Prostate gland (tissue), 2 donors: ENCODE measurements at regions not wholly inside any gene's neighbourhood (a gene's known extent, or its start where the extent isn't known, plus 50 kb on each side); places are given as distances from the start of the nearest gene placed in this dataset.

Experiments
- DNase-seq: peaks from one replicate; pipeline ENCODE4 v3.0.0-alpha.2; 2019; ENCODE audit warnings: low spot score
- H3K27ac ChIP-seq, 2 donors: fragments of 200-600 bp; sonication (generic); 2 replicates each; pipeline ENCODE4 v1.5.1; 2017 to 2019
- H3K27me3 ChIP-seq: fragments of 200-600 bp; sonication (generic); replicated peaks from 2 replicates; pipeline ENCODE4 v1.5.1; 2019; ENCODE audit not compliant: insufficient read depth
- H3K36me3 ChIP-seq, 2 donors: fragments of 200-600 bp; sonication (generic); 1 replicate in 1 of 2; 2 replicates in 1 of 2; pipeline versions ENCODE4 v1.5.1 to v1.8.1; 2017 to 2019
- H3K4me1 ChIP-seq: fragments of 200-600 bp; sonication (generic); replicated peaks from 2 replicates; pipeline ENCODE4 v1.5.1; 2019
- H3K4me3 ChIP-seq, 2 donors: fragments of 200-600 bp; sonication (generic); 2 replicates each; pipeline ENCODE4 v1.5.1; 2017 to 2019
- H3K9me3 ChIP-seq: fragments of 200-600 bp; sonication (generic); 2 replicates; pipeline ENCODE4 v1.5.1; 2017
- POLR2A ChIP-seq: fragments of 450-650 bp; IDR thresholded peaks from one replicate; pipeline ENCODE4 v1.6.1; 2016; ENCODE audit warnings: antibody characterized with exemption, mild to moderate bottlenecking
- POLR2AphosphoS5 ChIP-seq: sonication (generic); formaldehyde crosslinking; IDR thresholded peaks from one replicate; pipeline ENCODE4 v1.6.1; 2017; ENCODE audit warnings: antibody characterized with exemption
- WGBS: methylation state at CpG from one replicate; pipeline ENCODE4 v1.1.5; 2018; 5-methylcytosine and 5-hydroxymethylcytosine counted together
- intact Hi-C: fragments of 100-400 bp; cut with DNase I; formaldehyde crosslinking; loops from one replicate; pipeline ENCODE4 v1.14.2; 2022
- TF ChIP-seq, protein P1 (sequence below), 4 experiments: fragments of 200-600 bp in 2 of 4; fragments of 450-650 bp in 2 of 4; sonication (generic) in 2 of 4; IDR thresholded peaks; 1 replicate in 3 of 4; 2 replicates in 1 of 4; pipeline ENCODE4 v1.5.1; 2016 to 2019; ENCODE audit warnings: antibody characterized with exemption in 4 of 4, mild to moderate bottlenecking in 2 of 4, moderate library complexity in 2 of 4

DNA sequence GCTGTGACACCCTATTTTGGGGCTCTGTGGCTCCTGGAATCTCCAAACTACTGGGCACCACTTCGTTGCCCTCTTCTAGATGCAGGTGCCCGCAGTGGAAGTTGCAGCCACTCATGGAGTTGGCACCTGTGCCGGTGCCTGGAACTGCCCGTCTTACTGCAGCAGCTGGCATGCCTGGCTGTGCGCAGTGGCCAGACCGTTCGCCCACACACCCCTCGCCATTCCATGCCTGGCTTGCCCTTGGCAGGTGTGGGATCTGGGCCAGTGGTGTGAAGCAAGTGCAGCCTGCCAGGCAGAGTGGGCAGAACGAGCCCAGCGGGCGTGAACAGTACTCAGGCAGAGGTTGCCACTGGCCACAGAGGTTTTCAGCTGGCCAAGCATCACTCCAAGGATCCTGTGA, 1286.7 kb downstream of the ROBO1 start:
- Histone ChIP-seq H3K27ac (no peak overlapping the region), H3K9me3 (no peaks in the 10 kb centered on the region), H3K27me3 (no peaks in the 10 kb centered on the region), H3K4me3 (no peak overlapping the region), H3K36me3 (no peaks in the 10 kb centered on the region), H3K4me1 (no peaks in the 10 kb centered on the region)
- 77% methylated on average over 11 of the region's 11 CpGs for WGBS
- TF ChIP-seq, protein P1, sequence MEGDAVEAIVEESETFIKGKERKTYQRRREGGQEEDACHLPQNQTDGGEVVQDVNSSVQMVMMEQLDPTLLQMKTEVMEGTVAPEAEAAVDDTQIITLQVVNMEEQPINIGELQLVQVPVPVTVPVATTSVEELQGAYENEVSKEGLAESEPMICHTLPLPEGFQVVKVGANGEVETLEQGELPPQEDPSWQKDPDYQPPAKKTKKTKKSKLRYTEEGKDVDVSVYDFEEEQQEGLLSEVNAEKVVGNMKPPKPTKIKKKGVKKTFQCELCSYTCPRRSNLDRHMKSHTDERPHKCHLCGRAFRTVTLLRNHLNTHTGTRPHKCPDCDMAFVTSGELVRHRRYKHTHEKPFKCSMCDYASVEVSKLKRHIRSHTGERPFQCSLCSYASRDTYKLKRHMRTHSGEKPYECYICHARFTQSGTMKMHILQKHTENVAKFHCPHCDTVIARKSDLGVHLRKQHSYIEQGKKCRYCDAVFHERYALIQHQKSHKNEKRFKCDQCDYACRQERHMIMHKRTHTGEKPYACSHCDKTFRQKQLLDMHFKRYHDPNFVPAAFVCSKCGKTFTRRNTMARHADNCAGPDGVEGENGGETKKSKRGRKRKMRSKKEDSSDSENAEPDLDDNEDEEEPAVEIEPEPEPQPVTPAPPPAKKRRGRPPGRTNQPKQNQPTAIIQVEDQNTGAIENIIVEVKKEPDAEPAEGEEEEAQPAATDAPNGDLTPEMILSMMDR (IDR thresholded peaks at IDR 0.05): no peak
- TF ChIP-seq POLR2A: no peak
- TF ChIP-seq POLR2AphosphoS5: no peak
- intact Hi-C loops: no loop called here
- DNase-seq: no peak

DNA sequence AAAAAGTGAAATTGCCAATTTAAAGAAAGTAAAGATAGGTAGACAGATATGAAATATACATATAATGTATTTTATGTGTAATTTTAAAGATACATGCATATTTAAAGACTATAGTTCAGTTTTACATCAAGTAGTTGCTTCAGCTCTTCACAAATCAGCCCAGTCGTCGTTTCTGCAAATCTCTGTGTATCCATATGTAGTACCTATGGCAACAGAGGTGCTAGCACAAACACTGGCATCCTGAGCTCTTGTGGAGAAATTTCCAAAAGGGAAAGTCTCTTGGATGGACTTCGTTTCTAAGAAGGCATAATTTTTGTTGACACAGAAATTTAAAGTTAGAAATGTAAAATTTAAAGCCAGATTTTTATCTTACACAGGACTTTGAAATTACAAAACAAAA, 1284.7 kb downstream of the ROBO1 start:
- 57% methylated on average over 3 of the region's 3 CpGs for WGBS
- H3K9me3 ChIP-seq: no peaks in the 10 kb centered on the region
- DNase-seq: no peak

DNA sequence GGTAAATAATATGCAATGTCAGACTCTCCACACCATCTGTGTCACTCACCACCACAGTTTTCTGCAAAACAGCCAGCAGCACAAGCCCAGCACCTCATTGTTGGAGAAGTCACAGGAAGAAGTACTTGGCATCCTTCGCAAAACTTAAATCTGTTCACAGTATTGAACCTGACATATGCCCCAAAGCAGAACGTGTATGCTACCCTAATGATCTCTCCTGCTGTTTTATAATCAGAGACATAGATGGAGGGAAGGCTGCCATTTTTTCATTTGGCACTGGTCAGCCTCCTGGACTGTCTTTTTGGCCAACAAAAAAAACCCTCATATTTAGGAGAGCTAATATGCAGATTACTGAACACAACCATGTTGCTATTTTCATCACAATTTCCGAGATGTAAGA, 1272.9 kb downstream of the ROBO1 start:
- Histone ChIP-seq H3K36me3 (no peaks in the 10 kb centered on the region), H3K9me3 (no peaks in the 10 kb centered on the region), H3K4me1 (no peaks in the 10 kb centered on the region), H3K27ac (no peak overlapping the region), H3K27me3 (no peaks in the 10 kb centered on the region), H3K4me3 (no peak overlapping the region)
- TF ChIP-seq POLR2AphosphoS5: no peak
- TF ChIP-seq, protein P1 (IDR thresholded peaks at IDR 0.05): no peak
- TF ChIP-seq POLR2A: no peak
- intact Hi-C loops: no loop called here
- DNase-seq: no peak
- WGBS: 89% methylated on average over 3 of the region's 3 CpGs

More for the DNA sequence above, 1284.7 kb downstream of the ROBO1 start:
- no peaks in the 10 kb centered on the region for H3K27me3 ChIP-seq
- no peak overlapping the region for H3K4me3 ChIP-seq
- H3K4me1 ChIP-seq: no peaks in the 10 kb centered on the region
- TF ChIP-seq POLR2A: no peak
- TF ChIP-seq, protein P1 (IDR thresholded peaks at IDR 0.05): no peak
- TF ChIP-seq POLR2AphosphoS5: no peak
- no peaks in the 10 kb centered on the region for H3K36me3 ChIP-seq
- intact Hi-C loops: no loop called here
- no peak overlapping the region for H3K27ac ChIP-seq

DNA sequence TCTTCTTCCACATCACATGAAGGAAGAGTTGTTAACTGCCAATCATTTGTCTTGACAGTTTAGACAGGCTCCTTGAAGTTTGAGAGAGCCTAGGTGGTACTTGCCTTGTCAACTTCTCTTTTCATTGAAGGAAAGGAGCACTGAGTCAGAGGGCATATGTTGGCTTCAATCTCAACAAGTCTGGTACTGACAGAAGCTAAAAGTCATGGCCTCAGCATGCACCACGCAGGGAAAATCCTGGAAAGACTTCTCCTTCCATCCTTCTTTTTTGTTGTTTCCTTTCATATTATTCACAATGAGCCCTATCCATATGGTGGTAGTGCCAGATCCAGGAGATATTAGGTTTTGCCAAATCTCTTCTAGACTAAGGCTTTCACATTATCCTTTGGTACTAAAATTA, 1272.5 kb downstream of the ROBO1 start:
- Histone ChIP-seq H3K27ac (no peak overlapping the region), H3K4me3 (no peak overlapping the region), H3K36me3 (no peaks in the 10 kb centered on the region), H3K27me3 (no peaks in the 10 kb centered on the region), H3K4me1 (no peaks in the 10 kb centered on the region), H3K9me3 (no peaks in the 10 kb centered on the region)
- intact Hi-C loops: no loop called here
- WGBS: 3% methylated on average over 1 of the region's 1 CpG
- no peak for TF ChIP-seq POLR2AphosphoS5
- TF ChIP-seq, protein P1 (IDR thresholded peaks at IDR 0.05): no peak
- TF ChIP-seq POLR2A: no peak
- no peak for DNase-seq

DNA sequence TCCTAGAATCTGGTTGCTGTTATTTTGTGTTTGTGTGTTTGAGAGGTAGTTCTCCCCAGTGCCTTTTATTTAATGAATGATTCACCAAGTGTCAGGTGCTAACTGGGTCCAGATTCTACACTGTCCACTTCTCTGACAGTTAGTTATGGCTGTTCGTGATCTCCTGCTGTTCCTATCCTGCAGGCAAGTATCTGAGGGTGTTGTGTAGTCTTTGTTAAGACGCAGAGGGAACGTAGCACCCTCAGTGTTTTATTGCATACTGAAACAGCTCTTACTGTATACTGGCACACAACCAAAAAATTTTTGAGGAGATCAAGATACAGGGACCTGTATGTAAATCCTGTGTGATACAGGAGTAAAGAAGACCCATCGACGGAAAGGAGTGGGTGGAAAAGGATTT, 1271.3 kb downstream of the ROBO1 start:
- 58% methylated on average over 5 of the region's 5 CpGs for WGBS
- intact Hi-C loops: no loop called here

More for the DNA sequence above, 1271.3 kb downstream of the ROBO1 start:
- no peaks in the 10 kb centered on the region for H3K4me1 ChIP-seq
- H3K9me3 ChIP-seq: no peaks in the 10 kb centered on the region
- H3K4me3 ChIP-seq: no peak overlapping the region
- no peak for DNase-seq
- no peaks in the 10 kb centered on the region for H3K27me3 ChIP-seq
- no peak overlapping the region for H3K27ac ChIP-seq
- no peaks in the 10 kb centered on the region for H3K36me3 ChIP-seq
- TF ChIP-seq POLR2A (no peak), POLR2AphosphoS5 (no peak)
- TF ChIP-seq, protein P1 (IDR thresholded peaks at IDR 0.05): no peak
